Epithelial cell of esophagus (primary cell): ENCODE measurements at regions not wholly inside any gene's neighbourhood (a gene's known extent, or its start where the extent isn't known, plus 50 kb on each side); places are given as distances from the start of the nearest gene placed in this dataset.

Experiments
- DNase-seq: peaks from one replicate; pipeline ENCODE4 v3.0.0; 2010; ENCODE audit warnings: low read depth
- H3K4me3 ChIP-seq: 2 replicates; pipeline ENCODE4 v1.5.1; 2011; ENCODE audit warnings: mild to moderate bottlenecking, low read length, control low read depth
- TF ChIP-seq, protein P1 (sequence below): IDR thresholded peaks from 2 replicates; pipeline ENCODE4 v1.5.1; 2011; ENCODE audit warnings: low read depth, mild to moderate bottlenecking, low read length, control low read depth, inconsistent platforms; ENCODE audit not compliant: insufficient read depth; ENCODE audit errors: missing control alignments

DNA sequence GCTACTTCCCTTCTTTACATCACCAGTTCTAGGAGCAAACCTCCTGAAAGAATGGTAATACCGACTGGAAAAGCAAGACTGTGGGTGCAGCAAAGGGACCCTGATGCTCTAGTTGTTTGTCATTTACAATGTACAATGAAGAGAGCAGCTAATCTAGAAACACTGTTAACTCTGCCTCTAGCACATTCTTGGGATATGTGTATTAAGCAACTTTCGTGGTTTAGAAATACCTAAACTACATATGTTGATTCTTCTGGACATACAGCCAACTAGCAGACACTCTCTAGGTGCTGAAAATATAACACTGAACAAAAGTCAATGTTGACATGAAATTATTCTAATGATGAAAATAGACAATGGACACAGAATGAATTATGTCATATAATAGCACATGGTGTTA lies 440.3 kb upstream of the MC4R start:
- no peak overlapping the region for H3K4me3 ChIP-seq
- TF ChIP-seq, protein P1, sequence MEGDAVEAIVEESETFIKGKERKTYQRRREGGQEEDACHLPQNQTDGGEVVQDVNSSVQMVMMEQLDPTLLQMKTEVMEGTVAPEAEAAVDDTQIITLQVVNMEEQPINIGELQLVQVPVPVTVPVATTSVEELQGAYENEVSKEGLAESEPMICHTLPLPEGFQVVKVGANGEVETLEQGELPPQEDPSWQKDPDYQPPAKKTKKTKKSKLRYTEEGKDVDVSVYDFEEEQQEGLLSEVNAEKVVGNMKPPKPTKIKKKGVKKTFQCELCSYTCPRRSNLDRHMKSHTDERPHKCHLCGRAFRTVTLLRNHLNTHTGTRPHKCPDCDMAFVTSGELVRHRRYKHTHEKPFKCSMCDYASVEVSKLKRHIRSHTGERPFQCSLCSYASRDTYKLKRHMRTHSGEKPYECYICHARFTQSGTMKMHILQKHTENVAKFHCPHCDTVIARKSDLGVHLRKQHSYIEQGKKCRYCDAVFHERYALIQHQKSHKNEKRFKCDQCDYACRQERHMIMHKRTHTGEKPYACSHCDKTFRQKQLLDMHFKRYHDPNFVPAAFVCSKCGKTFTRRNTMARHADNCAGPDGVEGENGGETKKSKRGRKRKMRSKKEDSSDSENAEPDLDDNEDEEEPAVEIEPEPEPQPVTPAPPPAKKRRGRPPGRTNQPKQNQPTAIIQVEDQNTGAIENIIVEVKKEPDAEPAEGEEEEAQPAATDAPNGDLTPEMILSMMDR, result no peak
- peak; percentile 4 for DNase-seq

DNA sequence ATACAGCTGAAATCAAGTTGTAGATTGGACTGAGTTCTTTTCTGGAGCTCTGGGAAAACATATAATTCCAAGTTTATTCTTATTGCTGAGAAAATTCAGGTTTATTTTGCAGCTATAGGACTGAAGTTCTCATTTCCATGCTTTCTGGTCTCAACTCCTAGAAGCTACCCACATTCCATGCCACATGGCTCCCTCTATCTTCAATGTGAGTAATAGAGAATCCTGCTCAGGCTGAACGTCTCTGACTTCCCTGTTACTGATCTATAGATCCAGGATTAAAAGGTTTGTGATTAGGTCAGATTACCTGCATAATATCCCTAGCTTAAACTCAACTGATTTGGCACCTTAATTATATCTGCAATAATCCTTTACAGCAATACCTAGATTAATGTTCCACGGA lies 453.8 kb upstream of the MC4R start:
- H3K4me3 ChIP-seq, result no peak overlapping the region
- TF ChIP-seq, protein P1, result peak; percentile 44
- DNase-seq, result peak; percentile 8

DNA sequence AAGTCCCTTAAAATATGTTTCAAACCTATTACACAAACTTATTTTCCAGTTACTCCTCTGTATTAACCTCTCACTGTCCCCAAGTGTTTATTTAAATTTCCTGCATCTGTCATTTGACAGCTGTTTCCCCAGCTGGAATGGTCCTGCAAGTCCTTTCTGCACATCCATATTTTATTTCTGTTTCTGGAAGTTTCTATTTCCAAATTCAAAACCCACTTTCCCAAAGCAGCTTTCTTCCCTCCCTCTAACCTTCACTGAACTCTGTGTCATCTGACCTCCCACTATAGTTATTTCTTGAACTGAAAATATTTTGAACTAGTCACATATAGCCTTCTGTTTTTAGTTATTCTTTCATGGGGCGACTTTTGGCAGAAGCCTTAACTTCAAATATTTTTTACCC lies 459.4 kb upstream of the MC4R start:
- H3K4me3 ChIP-seq, result no peak overlapping the region
- DNase-seq, result no peak
- TF ChIP-seq, protein P1, result no peak

DNA sequence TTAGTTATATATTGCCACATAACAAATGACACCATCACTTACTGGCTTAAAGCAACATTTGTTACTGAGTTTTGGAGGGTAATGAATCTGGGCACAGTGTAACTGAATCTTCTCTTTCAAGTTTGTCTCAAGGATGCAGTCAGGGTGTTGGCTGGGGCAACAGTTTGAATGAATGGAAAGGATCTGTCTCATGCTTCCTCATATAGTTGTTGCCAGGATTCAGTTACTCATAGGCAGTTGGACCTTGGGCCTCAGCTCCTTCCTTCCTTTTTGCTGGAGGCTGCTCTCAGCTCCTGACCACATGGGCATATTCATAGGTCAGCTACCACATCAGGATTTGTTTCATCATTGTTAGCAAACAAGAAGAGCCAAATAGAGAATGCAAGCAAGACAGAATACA lies 466.1 kb upstream of the MC4R start:
- DNase-seq, result peak; percentile 61
- TF ChIP-seq, protein P1, result no peak
- no peak overlapping the region for H3K4me3 ChIP-seq

DNA sequence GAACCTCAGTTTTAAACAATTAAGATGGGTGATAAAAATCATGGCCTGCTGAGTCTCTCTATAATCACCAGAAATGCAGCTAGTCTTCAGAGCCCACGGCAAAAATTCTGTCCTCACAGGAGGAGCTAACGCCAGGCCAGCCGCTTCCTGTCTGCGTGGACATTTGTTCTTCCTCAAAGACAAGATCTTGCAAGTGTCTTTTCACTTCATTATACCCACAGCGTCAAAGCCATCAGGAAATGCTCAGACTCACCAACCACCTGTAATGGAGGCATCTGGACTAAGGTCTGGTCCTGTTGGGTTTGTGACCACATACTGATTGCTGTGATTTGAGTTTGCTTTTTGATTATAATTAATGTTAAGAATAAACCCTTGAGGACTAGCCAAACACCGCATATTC lies 473.8 kb upstream of the MC4R start:
- DNase-seq, result no peak
- TF ChIP-seq, protein P1, result no peak
- no peak overlapping the region for H3K4me3 ChIP-seq

DNA sequence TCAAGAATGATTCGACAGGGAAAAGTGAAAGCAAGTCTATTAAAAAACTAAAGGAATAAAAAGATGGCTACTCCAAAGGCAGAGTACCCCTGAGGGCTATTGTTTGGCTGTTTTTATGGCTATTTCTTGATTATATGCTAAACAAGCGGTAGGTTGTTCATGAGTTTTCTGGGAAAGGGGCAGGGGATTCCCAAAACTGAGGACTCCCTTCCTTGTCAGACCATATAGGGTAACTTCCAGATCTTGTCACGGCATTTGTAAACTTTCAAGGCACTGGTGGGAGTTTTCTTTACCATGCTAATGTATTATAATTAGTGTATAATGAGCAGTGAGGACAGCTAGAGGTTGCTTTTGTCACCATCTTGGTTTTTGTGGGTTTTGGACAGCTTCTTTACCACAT lies 474.9 kb upstream of the MC4R start:
- DNase-seq, result no peak
- H3K4me3 ChIP-seq, result no peak overlapping the region
- TF ChIP-seq, protein P1, result no peak

DNA sequence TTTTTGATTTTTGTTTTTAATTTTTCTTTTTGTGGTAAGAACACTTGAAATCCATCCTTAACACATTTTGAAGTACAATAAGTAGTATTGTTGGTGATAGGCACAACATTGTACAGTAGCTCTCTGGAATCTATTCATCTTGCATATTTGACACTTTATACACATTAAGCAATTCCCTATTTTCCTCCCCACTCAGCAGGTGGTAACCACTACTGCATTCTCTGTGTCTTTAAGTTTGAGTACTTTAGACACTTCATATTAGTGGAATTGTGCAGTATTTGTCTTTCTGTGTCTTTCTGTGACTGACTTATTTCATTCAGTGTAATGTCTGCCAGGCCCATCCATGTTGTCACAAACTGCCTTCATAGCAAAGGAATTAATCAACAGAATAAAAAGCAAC lies 471.7 kb upstream of the CDH20 start:
- DNase-seq, result no peak
- no peak overlapping the region for H3K4me3 ChIP-seq
- TF ChIP-seq, protein P1, result no peak
